ENCODE measurements at regions not wholly inside any gene's neighbourhood (a gene's known extent, or its start where the extent isn't known, plus 50 kb on each side); places are given as distances from the start of the nearest gene placed in this dataset.

- TF ChIP-seq CTCF (IDR thresholded peaks at IDR 0.05): no peak
- TF ChIP-seq POLR2A (IDR thresholded peaks at IDR 0.05): no peak
Observed at GRCh38 chr6:41420186-41420585, 84.8 kb downstream of the NCR2 start.
